GM06990 (cell line): ENCODE measurements at regions not wholly inside any gene's neighbourhood (a gene's known extent, or its start where the extent isn't known, plus 50 kb on each side); places are given as distances from the start of the nearest gene placed in this dataset.

Experiments
- DNase-seq: peaks from one replicate; pipeline ENCODE4 v3.0.0-alpha.2; 2011; ENCODE audit not compliant: insufficient read length; ENCODE audit errors: extremely low read depth
- H3K27me3 ChIP-seq: replicated peaks from 2 replicates; pipeline ENCODE4 v1.6.0; 2011; ENCODE audit warnings: low read length; ENCODE audit not compliant: control insufficient read depth, insufficient read depth
- H3K36me3 ChIP-seq: 2 replicates; pipeline ENCODE4 v1.5.1; 2011; ENCODE audit warnings: low read length; ENCODE audit not compliant: control insufficient read depth, insufficient read depth
- H3K4me3 ChIP-seq: replicated peaks from 2 replicates; pipeline ENCODE4 v1.5.1; 2011; ENCODE audit warnings: low read depth, mild to moderate bottlenecking, control low read depth, low read length
- TF ChIP-seq, protein P1 (sequence below): IDR thresholded peaks from 2 replicates; pipeline ENCODE4 v1.5.1; 2011; ENCODE audit warnings: low read length, control low read depth, mild to moderate bottlenecking, inconsistent platforms; ENCODE audit not compliant: insufficient read depth, poor library complexity, severe bottlenecking

DNA sequence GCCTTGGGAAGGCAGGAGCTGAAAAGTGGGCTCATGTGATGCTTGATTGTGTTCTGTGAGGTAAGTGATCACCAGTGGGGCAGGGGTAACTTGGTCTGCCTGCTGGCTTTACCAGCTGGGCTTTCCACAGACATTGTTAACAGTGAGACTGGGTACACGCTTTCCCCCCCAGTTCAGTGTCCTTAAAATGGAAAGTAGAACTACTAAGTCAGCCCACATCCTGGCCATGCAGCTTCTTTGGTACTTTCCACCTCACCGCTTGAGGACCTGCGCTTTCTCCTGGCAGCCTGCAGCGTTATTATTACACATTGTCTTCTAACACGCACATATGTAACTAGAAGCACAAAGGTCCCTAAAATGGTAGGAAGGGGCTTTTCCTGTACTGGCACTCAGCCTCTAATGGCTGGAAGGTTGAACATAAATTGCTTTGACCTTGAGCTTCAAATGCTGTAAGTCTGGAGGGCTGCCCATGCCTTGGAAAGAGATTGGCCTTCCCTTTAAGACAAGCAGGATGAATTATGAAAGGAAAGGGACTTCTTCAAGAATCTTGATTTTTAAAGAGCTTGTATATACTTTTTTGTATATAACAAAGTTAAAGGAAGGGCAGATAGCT, 216.1 kb upstream of the ROPN1 start:
- Histone ChIP-seq H3K36me3 (no peaks in the 10 kb centered on the region), H3K4me3 (no peak overlapping the region), H3K27me3 (no peaks in the 10 kb centered on the region)
- DNase-seq = peak; percentile 69
- TF ChIP-seq, protein P1, sequence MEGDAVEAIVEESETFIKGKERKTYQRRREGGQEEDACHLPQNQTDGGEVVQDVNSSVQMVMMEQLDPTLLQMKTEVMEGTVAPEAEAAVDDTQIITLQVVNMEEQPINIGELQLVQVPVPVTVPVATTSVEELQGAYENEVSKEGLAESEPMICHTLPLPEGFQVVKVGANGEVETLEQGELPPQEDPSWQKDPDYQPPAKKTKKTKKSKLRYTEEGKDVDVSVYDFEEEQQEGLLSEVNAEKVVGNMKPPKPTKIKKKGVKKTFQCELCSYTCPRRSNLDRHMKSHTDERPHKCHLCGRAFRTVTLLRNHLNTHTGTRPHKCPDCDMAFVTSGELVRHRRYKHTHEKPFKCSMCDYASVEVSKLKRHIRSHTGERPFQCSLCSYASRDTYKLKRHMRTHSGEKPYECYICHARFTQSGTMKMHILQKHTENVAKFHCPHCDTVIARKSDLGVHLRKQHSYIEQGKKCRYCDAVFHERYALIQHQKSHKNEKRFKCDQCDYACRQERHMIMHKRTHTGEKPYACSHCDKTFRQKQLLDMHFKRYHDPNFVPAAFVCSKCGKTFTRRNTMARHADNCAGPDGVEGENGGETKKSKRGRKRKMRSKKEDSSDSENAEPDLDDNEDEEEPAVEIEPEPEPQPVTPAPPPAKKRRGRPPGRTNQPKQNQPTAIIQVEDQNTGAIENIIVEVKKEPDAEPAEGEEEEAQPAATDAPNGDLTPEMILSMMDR = no peak

DNA sequence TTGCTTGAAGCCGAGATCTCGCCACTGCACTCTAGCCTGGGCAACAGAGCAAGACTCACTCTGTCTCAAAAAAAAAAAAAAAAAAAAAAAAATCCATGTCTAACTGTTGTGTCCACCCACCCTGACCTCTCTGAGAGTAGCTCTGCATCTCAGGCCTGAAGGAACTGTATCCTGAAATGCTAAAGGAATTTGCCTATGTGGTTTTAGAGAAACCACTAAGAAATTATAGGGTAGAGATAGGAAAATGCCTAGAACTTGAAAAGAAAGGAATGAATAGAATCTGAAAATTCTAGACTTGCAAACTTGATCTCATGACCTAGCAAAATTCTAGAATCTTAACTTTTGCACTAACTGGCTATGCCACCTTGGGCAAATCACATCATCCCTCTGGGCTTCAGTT, 217.5 kb upstream of the ROPN1 start:
- TF ChIP-seq, protein P1 = no peak

DNA sequence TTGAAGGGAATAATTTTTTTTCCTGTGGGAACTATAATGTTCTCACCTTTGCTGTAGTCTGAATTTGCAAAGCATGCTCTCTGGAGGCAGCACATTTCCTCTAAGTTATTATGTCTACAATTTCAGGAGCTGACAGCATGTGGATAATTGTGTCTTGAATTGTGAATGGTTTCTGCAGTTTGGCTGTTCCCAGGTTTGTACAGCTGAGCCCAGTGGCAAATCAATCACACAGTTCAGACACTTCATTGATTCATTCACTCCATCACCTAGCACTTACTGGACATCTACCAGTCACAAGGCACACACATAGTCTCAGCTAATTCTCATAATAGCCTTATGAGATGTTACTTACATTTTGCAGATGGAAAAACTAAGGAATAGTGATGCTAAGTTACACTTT, 219.0 kb upstream of the ROPN1 start:
- TF ChIP-seq, protein P1 = no peak
- Histone ChIP-seq H3K36me3 (no peaks in the 10 kb centered on the region), H3K27me3 (no peaks in the 10 kb centered on the region), H3K4me3 (no peak overlapping the region)
- no peak for DNase-seq

More for the DNA sequence above, 217.5 kb upstream of the ROPN1 start:
- no peak overlapping the region for H3K4me3 ChIP-seq
- H3K36me3 ChIP-seq = no peaks in the 10 kb centered on the region
- no peaks in the 10 kb centered on the region for H3K27me3 ChIP-seq
- DNase-seq = no peak

DNA sequence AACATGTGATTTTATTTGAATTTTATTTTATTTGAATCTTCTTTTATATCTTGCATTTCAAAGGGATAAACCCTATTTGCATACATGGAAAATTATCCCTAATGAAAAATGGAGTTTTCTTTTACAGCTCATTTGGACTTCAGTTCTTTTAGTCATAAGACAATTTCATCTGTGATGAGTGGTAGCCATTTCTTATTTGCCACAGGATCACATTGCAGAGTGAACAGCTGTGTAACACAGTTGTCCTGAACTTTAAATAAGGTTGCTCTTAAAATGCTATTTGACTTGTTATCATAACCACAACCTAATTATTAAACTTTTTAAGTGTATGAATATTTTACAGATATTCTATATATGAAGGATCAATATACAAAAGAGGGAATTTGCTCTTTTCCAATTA, 221.7 kb upstream of the ROPN1 start:
- TF ChIP-seq, protein P1 = no peak
- H3K4me3 ChIP-seq = no peak overlapping the region
- H3K36me3 ChIP-seq = no peaks in the 10 kb centered on the region
- no peak for DNase-seq
- no peaks in the 10 kb centered on the region; the same call in 1 of the 2 replicates for H3K27me3 ChIP-seq

DNA sequence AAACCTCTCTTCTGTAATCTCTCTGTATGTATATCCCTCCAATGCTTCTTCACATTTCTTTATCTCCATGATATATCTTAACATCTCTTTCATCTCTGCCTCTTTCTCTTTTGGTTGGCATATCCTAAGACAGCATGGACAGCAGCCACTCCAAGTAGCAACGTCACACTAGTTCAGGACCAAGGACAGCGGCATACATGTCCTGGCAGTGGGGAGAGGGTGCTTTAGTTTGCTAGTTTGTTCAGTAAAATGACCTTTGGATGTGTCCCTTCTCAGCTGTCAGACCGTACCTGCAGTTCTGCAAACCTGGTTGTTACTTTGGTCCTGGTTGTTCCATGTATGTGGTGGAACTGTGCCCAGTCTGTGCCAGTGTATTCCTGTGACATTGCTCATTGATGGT, 225.6 kb upstream of the ROPN1 start:
- TF ChIP-seq, protein P1 = no peak
- H3K4me3 ChIP-seq = no peak overlapping the region
- H3K36me3 ChIP-seq = no peaks in the 10 kb centered on the region
- peak; percentile 12 for DNase-seq
- no peaks in the 10 kb centered on the region; the same call in 1 of the 2 replicates for H3K27me3 ChIP-seq

DNA sequence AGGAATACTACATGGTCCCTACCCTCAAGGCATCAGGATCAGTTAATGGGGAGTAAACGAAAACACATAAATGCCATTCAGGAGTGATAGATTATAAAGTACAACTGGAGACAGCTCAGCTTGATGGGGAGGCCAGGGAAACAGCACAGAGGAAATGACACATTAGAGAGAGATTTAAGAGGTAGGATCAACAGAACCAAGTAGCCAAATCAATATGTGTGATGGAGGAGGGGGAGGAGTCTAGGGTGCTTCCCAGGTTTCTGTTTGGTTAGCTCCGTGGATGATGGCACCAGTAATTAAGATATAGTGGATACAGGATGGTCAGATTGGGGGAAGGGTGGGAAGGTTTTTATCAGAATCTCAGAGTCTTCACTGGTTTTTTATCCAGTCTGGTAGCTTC, 229.5 kb upstream of the ROPN1 start:
- TF ChIP-seq, protein P1 = no peak
- Histone ChIP-seq H3K4me3 (no peak overlapping the region), H3K27me3 (no peaks in the 10 kb centered on the region; the same call in 1 of the 2 replicates), H3K36me3 (no peaks in the 10 kb centered on the region)
- DNase-seq = no peak
